ENCODE measurements at regions not wholly inside any gene's neighbourhood (a gene's known extent, or its start where the extent isn't known, plus 50 kb on each side); places are given as distances from the start of the nearest gene placed in this dataset.

DNA sequence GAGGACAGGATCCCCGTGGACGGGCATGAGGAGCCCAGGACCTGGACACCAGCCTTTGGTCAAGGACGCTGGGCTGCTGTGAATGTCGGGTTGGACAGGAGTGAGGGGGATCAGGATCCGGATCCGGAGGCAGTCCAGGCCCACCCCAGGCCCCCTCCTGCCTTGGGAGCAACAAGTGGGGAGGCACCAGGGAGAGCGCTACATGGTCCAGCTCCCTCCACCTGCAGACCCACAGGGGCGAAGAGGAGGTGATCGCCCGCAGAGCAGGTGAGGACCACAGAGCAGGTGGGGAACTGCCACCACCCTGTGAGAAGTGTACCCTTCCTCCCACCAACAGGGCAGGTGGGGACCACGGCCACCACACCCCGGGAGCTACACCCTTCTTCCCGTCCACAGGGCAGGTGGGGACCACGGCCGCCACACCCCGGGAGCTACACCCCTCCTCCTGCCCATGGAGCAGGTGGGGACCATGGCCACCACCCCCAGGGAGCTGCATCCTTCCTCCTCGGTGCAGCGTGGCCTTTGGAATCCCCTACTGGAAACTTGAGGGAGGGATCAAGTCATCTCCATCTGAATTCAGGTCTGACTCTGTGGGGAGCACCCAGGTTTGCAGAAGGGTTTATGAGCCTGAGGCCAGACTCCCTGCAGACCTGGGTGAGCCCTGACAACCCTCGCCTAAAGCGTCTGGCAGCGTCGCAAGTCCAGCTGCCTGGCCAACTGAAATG, 141.0 kb downstream of the BRD1 start:
- RAD21 ChIA-PET (ENCODE audit: low non-redundant PET in 1 of 2, low total read pairs in 2 of 2, uncharacterized antibody in 2 of 2, unreplicated experiment in 2 of 2), result no interaction called here
- POLR2A ChIA-PET, result no interaction called here
- DNase-seq (ENCODE audit: low read depth, low spot score) (no peak), ATAC-seq (no peak)
- H3K4me2 ChIP-seq (ENCODE audit: low read length), result no peak overlapping the region
- no peaks in the 10 kb centered on the region for H4K20me1 ChIP-seq (ENCODE audit: insufficient read depth)
- H3K79me2 ChIP-seq (ENCODE audit: insufficient read depth, low read length), result no peaks in the 10 kb centered on the region
- CTCF ChIA-PET, result no interaction called here
- no peaks in the 10 kb centered on the region for H3K4me1 ChIP-seq (ENCODE audit: control insufficient read depth in 1 of 2, insufficient read depth in 2 of 2, low read length in 2 of 2)
- TF ChIP-seq EGR1 (IDR thresholded peaks at IDR 0.05; ENCODE audit: low read depth) (no peak), SIN3A (IDR thresholded peaks at IDR 0.05; ENCODE audit: low read depth) (no peak), ELF1 (IDR thresholded peaks at IDR 0.05; ENCODE audit: borderline replicate concordance, low read depth) (no peak), RAD21 (IDR thresholded peaks at IDR 0.05; ENCODE audit: low read depth) (no peak), MAX (IDR thresholded peaks at IDR 0.05) (no peak), SP1 (IDR thresholded peaks at IDR 0.05; ENCODE audit: low read depth) (no peak)
- H3K27ac ChIP-seq (ENCODE audit: low read depth, low read length), result no peak overlapping the region
- BruUV-seq (replicated peaks), result no TSS peak
- H2AFZ ChIP-seq (ENCODE audit: low read depth, low read length, poor library complexity, severe bottlenecking), result no peak overlapping the region
- no peaks in the 10 kb centered on the region for H3K9me3 ChIP-seq (ENCODE audit: control insufficient read depth in 1 of 2, insufficient read depth in 1 of 2, low read depth in 1 of 2, low read length in 2 of 2)
- no peak overlapping the region for H3K9ac ChIP-seq (ENCODE audit: low read length)
- intact Hi-C loops (cut with micrococcal nuclease), result no loop called here
- H3K4me3 ChIP-seq (replicated peaks in 1 of 2; ENCODE audit: low read depth in 1 of 2, low read length in 2 of 2), result no peak overlapping the region
- H3K36me3 ChIP-seq (ENCODE audit: control insufficient read depth in 1 of 2, insufficient read depth in 2 of 2, low read length in 2 of 2), result no peaks in the 10 kb centered on the region
- H3K27me3 ChIP-seq (ENCODE audit: insufficient read depth, low read length), result peaks cover 64% of the 10 kb centered on the region
- H3K9me2 ChIP-seq (ENCODE audit: insufficient read depth), result no peaks in the 10 kb centered on the region

GRCh38 chr22:49685686-49686085, 142.0 kb downstream of the BRD1 start:
- ChIA-PET POLR2A (no interaction called here), CTCF (no interaction called here), RAD21 (ENCODE audit: low non-redundant PET in 1 of 2, low total read pairs in 2 of 2, uncharacterized antibody in 2 of 2, unreplicated experiment in 2 of 2) (no interaction called here)
- Histone ChIP-seq H3K79me2 (ENCODE audit: insufficient read depth, low read length) (no peaks in the 10 kb centered on the region), H4K20me1 (ENCODE audit: insufficient read depth) (no peaks in the 10 kb centered on the region), H3K4me2 (ENCODE audit: low read length) (no peak overlapping the region), H3K9me2 (ENCODE audit: insufficient read depth) (no peaks in the 10 kb centered on the region), H3K9ac (ENCODE audit: low read length) (no peak overlapping the region), H3K36me3 (ENCODE audit: control insufficient read depth in 1 of 2, insufficient read depth in 2 of 2, low read length in 2 of 2) (no peaks in the 10 kb centered on the region), H3K27me3 (ENCODE audit: insufficient read depth, low read length) (peaks cover 60% of the 10 kb centered on the region), H3K4me3 (replicated peaks in 1 of 2; ENCODE audit: low read depth in 1 of 2, low read length in 2 of 2) (no peak overlapping the region), H3K27ac (ENCODE audit: low read depth, low read length) (no peak overlapping the region), H2AFZ (ENCODE audit: low read depth, low read length, poor library complexity, severe bottlenecking) (no peak overlapping the region), H3K4me1 (ENCODE audit: control insufficient read depth in 1 of 2, insufficient read depth in 2 of 2, low read length in 2 of 2) (no peaks in the 10 kb centered on the region), H3K9me3 (ENCODE audit: control insufficient read depth in 1 of 2, insufficient read depth in 1 of 2, low read depth in 1 of 2, low read length in 2 of 2) (no peaks in the 10 kb centered on the region)
- ATAC-seq (no peak), DNase-seq (ENCODE audit: low read depth, low spot score) (no peak)
- TF ChIP-seq EZH2 (IDR thresholded peaks at IDR 0.05) (no peak), JUND (IDR thresholded peaks at IDR 0.05) (no peak), ELF1 (IDR thresholded peaks at IDR 0.05; ENCODE audit: borderline replicate concordance, low read depth) (no peak), SP1 (IDR thresholded peaks at IDR 0.05; ENCODE audit: low read depth) (no peak), EZH2phosphoT487 (IDR thresholded peaks at IDR 0.05; ENCODE audit: borderline replicate concordance) (no peak), RAD21 (IDR thresholded peaks at IDR 0.05; ENCODE audit: low read depth) (no peak), CBX3 (IDR thresholded peaks at IDR 0.05; ENCODE audit: low read depth) (no peak), MAX (IDR thresholded peaks at IDR 0.05) (no peak)
- TF ChIP-seq, protein P1, sequence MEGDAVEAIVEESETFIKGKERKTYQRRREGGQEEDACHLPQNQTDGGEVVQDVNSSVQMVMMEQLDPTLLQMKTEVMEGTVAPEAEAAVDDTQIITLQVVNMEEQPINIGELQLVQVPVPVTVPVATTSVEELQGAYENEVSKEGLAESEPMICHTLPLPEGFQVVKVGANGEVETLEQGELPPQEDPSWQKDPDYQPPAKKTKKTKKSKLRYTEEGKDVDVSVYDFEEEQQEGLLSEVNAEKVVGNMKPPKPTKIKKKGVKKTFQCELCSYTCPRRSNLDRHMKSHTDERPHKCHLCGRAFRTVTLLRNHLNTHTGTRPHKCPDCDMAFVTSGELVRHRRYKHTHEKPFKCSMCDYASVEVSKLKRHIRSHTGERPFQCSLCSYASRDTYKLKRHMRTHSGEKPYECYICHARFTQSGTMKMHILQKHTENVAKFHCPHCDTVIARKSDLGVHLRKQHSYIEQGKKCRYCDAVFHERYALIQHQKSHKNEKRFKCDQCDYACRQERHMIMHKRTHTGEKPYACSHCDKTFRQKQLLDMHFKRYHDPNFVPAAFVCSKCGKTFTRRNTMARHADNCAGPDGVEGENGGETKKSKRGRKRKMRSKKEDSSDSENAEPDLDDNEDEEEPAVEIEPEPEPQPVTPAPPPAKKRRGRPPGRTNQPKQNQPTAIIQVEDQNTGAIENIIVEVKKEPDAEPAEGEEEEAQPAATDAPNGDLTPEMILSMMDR (IDR thresholded peaks at IDR 0.05 in 2 of 3, conservative IDR thresholded peaks at IDR 0.05 in 1 of 3; ENCODE audit: borderline replicate concordance in 1 of 3, insufficient read depth in 1 of 3, low read depth in 2 of 3, low read length in 2 of 3), result no peak
- TF ChIP-seq, protein P2, sequence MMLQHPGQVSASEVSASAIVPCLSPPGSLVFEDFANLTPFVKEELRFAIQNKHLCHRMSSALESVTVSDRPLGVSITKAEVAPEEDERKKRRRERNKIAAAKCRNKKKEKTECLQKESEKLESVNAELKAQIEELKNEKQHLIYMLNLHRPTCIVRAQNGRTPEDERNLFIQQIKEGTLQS (IDR thresholded peaks at IDR 0.05), result no peak
- no TSS peak for BruUV-seq (replicated peaks)
- intact Hi-C loops (cut with micrococcal nuclease), result no loop called here
